C4-2B (cell line): ENCODE measurements at regions not wholly inside any gene's neighbourhood (a gene's known extent, or its start where the extent isn't known, plus 50 kb on each side); places are given as distances from the start of the nearest gene placed in this dataset.

ENCODE experiments used
- H3K27ac ChIP-seq: fragments of 450-650 bp; 2 replicates; pipeline ENCODE4 v1.5.1; 2017
- ZFX ChIP-seq: fragments of 450-650 bp; IDR thresholded peaks from 2 replicates; pipeline ENCODE4 v1.6.1; 2017
- TF ChIP-seq, protein P1 (sequence below): fragments of 450-650 bp; conservative IDR thresholded peaks from 2 replicates; pipeline ENCODE4 v1.5.1; 2017; ENCODE audit warnings: mild to moderate bottlenecking

DNA sequence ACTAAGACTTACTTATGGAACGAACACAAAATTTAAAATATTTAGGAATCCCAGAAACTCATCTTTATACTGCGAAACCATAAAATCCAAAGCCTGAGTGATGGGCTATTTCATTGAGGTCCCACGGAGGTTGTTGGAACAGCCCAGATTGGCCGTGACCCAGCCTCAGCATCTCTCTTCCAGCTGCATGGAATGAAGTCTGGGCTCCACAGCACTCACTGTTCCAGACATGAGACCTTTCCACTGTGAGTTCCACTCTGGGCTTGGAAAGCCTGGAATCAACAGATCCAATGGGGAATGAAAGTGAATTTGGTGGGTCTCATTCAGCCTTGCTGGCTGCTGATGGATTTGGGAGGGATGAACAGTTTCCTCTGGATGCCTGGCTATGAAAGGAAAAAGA lies 184.9 kb downstream of the EMX2 start:
- H3K27ac ChIP-seq: no peak overlapping the region
- no peak for TF ChIP-seq ZFX
- TF ChIP-seq, protein P1, sequence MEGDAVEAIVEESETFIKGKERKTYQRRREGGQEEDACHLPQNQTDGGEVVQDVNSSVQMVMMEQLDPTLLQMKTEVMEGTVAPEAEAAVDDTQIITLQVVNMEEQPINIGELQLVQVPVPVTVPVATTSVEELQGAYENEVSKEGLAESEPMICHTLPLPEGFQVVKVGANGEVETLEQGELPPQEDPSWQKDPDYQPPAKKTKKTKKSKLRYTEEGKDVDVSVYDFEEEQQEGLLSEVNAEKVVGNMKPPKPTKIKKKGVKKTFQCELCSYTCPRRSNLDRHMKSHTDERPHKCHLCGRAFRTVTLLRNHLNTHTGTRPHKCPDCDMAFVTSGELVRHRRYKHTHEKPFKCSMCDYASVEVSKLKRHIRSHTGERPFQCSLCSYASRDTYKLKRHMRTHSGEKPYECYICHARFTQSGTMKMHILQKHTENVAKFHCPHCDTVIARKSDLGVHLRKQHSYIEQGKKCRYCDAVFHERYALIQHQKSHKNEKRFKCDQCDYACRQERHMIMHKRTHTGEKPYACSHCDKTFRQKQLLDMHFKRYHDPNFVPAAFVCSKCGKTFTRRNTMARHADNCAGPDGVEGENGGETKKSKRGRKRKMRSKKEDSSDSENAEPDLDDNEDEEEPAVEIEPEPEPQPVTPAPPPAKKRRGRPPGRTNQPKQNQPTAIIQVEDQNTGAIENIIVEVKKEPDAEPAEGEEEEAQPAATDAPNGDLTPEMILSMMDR: no peak

DNA sequence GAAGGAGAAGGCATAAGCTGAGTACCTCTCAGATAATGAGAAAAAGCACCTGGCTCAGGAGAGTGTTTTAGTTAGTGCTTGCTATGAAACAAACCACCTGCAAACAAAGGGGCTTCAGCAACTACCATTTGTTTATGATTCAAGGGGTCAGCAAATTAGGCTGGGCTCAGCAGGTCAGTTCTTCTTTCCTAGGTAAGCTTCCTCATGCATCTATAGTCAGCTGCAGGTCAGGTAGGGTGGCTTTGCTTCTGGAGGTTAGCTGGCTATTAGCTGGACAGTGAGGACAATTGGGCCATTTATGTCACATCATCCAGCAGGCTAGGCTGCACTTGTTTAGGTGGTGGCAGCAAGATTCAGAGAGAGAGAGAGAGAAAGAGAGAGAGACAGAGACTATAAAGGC lies 185.5 kb downstream of the EMX2 start:
- TF ChIP-seq ZFX: no peak
- TF ChIP-seq, protein P1: no peak
- H3K27ac ChIP-seq: no peak overlapping the region

DNA sequence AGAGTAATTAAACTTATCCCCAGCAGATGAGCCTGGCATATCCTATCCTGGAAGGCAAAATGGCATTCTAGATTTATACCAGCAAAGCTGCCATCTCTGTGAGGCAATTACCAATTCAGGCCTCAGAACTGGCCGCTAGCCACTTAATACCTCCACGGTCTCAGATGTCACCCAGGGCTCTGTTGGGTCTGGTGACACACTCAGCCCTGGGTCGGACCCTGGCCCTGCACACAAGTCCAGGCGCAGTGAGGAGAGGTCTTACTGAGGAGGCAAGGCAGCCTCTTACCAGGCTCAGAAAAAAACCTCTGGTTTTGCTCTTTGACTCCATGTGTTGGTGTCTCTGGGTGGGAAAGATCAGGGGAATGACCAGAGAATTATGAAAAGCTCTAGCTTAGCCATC lies 186.6 kb downstream of the EMX2 start:
- TF ChIP-seq ZFX: no peak
- TF ChIP-seq, protein P1: no peak
- no peak overlapping the region for H3K27ac ChIP-seq

DNA sequence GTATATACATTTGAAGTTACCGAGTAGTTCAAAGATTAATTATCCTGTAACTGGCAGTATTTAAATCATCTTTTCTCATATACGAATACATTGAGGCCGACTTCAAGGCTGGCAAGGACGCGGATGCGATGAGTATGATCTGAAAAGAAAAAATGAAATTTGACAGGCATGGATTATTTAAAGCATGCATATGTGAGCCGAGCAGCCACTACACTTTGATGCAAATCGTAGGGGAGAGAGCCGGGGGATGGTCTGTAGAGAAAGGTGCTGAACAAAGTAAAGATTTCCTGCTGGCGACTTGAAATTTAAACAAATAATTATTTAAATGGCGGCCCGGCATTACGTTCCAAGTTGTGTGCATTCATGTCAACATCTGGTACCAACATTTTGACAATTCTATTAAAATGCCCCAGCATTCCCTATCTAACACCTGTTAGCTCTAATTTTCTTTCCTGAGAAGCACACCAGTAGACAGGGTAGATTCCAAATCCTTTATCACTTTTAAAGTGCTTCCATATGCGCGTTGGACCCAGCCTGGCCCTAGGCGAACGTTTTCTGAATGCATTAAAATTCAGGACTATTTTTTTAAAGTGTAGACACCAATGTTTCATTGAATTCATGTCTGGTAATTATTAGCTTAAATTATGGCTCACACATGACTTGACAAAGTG lies 188.7 kb downstream of the EMX2 start:
- TF ChIP-seq ZFX: no peak
- TF ChIP-seq, protein P1: no peak
- H3K27ac ChIP-seq: no peak overlapping the region

DNA sequence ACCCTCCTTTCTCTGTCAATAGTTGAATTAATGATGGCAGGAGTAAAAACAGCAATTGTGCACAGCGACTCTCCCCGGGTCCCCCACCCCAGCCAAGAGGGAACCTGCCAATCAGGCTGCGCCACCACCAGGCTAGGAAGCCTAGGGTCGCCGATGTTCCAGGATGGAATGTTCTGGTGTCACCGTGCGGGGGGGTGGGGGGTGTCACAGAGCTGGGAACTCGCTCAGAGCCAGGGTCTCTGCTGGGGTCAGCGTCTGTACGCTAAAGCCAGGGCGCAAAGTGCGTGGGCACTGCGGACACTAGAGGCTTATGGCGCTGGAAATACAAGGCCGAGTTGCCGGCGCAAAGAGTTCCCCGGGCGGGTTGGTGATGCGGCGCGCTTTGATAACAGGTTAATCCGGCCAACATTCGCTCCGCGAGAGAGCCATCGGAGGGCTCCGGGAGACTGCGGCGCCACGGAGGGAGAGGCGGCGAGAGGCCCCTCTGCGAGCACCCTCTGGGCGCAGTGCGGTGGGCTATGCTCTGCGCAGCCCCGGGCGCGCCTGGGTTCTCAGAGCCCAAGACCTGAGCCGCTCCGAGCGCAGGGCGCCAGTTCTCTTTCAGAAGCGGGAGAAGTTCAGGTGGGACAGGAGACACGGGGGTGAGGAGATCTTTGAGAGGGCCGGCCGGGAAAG lies 192.3 kb downstream of the EMX2 start:
- TF ChIP-seq, protein P1: no peak
- no peak for TF ChIP-seq ZFX
- H3K27ac ChIP-seq: no peak overlapping the region

DNA sequence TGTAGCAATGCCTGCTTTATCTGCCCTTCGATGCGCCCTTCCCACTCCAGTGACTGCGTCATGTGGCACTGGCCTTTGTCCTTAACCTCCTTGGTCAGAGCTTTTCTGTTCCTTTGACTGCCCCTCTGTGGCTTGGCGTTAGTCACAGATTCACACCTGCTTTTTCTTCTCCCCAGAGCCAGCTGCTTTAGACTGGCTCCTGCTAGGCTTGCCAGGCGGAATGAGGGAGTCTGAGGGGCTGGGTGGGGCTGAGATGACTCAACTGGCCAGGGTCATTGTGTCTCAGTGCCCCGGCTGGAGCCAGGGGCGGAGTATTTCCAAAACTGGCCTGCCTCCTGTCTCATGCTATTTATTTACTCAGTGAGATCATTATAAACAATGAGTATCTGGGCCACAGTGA lies 194.1 kb downstream of the EMX2 start:
- no peak for TF ChIP-seq ZFX
- TF ChIP-seq, protein P1: no peak
- no peak overlapping the region for H3K27ac ChIP-seq

DNA sequence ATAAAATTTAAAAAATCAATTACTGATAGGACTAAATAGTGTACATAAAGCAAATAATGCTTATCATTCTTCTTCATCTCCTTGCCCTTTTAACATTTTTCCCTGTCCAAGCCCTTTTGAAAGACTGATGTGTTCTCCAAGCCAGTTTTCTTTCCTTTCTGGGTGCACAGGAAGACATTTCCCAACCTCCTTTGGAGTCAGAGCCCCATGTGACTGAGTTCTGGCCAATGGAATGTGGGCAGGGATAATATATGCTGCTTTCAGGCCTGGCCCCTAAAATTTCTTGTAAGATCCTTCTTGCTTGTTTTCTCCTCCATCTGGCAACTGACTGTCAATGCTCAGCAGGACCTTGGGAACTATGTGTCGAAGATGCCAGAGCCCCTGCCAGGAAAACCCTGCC lies 197.5 kb downstream of the EMX2 start:
- no peak overlapping the region for H3K27ac ChIP-seq
- TF ChIP-seq, protein P1: no peak
- no peak for TF ChIP-seq ZFX
